ENCODE measurements at regions not wholly inside any gene's neighbourhood (a gene's known extent, or its start where the extent isn't known, plus 50 kb on each side); places are given as distances from the start of the nearest gene placed in this dataset.

DNA sequence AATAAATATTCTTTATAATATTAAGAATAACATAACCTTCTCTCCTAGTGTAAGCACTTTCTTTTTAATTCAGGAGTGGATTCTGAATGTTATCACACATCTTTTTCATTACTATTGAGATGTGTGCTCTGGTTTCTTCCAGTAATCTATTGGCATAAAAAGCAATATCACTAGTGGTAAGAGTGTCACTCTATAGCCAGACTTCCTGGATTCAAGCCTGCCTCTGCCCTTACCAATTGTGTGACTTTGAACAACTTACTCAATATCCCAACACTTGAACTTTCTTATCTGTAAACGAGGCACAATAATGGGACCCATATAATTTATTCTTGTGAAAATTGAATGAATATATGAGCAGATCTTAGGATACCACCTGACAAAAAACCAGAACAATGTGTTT is 71.0 kb downstream of the SEM1 start:
- Histone ChIP-seq H3K36me3 (ENCODE audit: insufficient read depth, low read length) (no peaks in the 10 kb centered on the region), H3K9ac (ENCODE audit: insufficient read length) (no peak overlapping the region), H3K4me3 (no peak overlapping the region), H3K9me3 (ENCODE audit: low read depth, low read length) (no peaks in the 10 kb centered on the region), H3K27ac (no peak overlapping the region)
- no peak for DNase-seq (ENCODE audit: low read depth, low spot score)
- TF ChIP-seq EZH2 (IDR thresholded peaks at IDR 0.05) (no peak), POLR2AphosphoS5 (IDR thresholded peaks at IDR 0.05; ENCODE audit: borderline replicate concordance, low read depth, low read length) (no peak), FOXP2 (optimal IDR thresholded peaks at IDR 0.05; ENCODE audit: control extremely low read depth, extremely low read length, insufficient read depth) (no peak)

DNA sequence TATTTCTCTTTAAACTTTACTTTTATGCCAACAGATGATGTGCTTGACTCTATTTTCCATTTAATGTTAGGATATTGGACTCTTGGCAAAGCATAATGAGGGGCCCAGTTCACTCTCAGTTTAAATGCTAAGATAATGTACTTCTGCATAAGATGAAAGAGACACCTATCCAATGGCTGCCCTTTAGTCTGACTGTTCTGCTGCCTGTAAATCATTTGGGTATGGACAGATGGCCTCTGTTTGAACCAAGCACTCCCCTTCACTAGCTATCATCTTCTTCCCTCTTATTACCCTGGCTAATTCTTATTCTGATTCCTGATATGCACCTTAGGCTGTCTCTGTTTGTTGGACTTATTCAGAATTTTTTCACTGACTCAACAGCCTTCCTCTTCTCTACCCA is 72.1 kb downstream of the SEM1 start:
- Histone ChIP-seq H3K27ac (no peak overlapping the region), H3K9me3 (ENCODE audit: low read depth, low read length) (no peaks in the 10 kb centered on the region), H3K9ac (ENCODE audit: insufficient read length) (no peak overlapping the region), H3K36me3 (ENCODE audit: insufficient read depth, low read length) (no peaks in the 10 kb centered on the region), H3K4me3 (no peak overlapping the region)
- no peak for DNase-seq (ENCODE audit: low read depth, low spot score)
- no peak for TF ChIP-seq POLR2AphosphoS5 (IDR thresholded peaks at IDR 0.05; ENCODE audit: borderline replicate concordance, low read depth, low read length)

DNA sequence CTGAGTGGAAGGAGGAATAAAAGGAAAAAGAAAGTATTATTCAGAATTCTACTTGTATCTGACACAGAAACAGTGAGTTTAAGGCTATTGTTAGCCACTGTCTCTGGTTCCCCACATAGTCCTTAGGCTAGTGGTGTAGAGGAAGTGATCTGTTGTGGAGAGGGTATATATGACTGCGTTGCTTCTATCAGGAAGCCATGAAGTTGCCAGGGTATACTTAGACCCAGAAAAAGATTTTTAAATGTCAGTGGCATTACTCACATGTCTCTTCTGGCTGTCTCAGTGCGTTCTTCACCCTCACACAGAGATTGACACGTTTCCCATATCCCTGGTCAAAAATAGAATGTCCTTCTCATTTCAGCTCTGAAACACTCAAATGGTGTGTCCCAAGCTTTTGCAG is 72.7 kb downstream of the SEM1 start:
- Histone ChIP-seq H3K9ac (ENCODE audit: insufficient read length) (no peak overlapping the region), H3K9me3 (ENCODE audit: low read depth, low read length) (no peaks in the 10 kb centered on the region), H3K27ac (no peak overlapping the region), H3K36me3 (ENCODE audit: insufficient read depth, low read length) (no peaks in the 10 kb centered on the region), H3K4me3 (no peak overlapping the region)
- TF ChIP-seq EZH2 (IDR thresholded peaks at IDR 0.05) = no peak
- DNase-seq (ENCODE audit: low read depth, low spot score) = no peak

DNA sequence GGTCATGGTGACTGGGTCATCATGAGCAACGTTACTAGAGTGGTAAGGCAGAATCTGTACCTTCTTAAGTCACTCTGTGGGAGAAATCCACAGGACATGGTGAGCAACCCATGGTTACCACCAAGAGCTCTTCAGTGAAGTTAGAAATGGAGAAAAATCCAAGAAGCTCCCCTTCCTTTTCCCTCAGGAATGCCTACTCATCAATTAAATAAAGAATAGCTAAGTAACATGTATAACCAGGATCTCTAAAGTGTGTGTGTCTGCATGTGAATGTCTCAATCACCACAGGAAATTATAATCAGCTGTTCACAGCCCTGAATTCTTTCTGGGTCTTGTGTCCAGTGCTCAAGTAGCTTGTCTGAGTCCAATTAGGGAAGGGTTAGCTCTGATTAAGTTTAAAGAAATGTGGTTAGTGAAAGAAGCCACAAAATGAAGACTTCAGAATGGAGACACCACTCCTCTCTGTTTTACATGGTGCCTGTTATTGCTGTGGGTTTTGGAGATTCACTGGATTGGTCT is 73.2 kb downstream of the SEM1 start:
- Histone ChIP-seq H3K27ac (no peak overlapping the region), H3K9me3 (ENCODE audit: low read depth, low read length) (no peaks in the 10 kb centered on the region), H3K9ac (ENCODE audit: insufficient read length) (no peak overlapping the region), H3K36me3 (ENCODE audit: insufficient read depth, low read length) (no peaks in the 10 kb centered on the region), H3K4me3 (no peak overlapping the region)
- no peak for DNase-seq (ENCODE audit: low read depth, low spot score)
- TF ChIP-seq POLR2AphosphoS5 (IDR thresholded peaks at IDR 0.05; ENCODE audit: borderline replicate concordance, low read depth, low read length) (no peak), EZH2 (IDR thresholded peaks at IDR 0.05) (no peak), FOXP2 (optimal IDR thresholded peaks at IDR 0.05; ENCODE audit: control extremely low read depth, extremely low read length, insufficient read depth) (no peak)

DNA sequence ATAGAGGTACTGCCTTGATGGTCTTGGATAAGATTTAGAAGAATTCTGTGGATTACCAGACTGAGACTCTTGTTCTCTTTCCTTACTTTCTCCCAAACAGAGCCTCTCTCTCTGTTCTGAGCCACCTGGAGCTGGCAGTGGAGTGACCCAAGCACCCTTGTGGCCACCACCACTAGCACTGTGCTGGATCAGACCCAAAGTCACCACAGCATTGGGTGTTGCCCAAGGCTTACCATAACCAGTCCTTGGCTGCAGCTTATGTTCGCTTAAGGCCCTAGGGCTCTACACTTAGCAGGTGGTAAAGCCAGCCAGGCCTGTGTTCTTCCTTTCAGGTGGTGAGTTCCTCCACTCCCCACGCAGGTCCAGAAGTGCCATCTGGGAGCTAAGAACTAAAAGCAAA is 79.8 kb downstream of the SEM1 start:
- Histone ChIP-seq H3K4me3 (no peak overlapping the region), H3K27ac (no peak overlapping the region), H3K36me3 (ENCODE audit: insufficient read depth, low read length) (no peaks in the 10 kb centered on the region), H3K9me3 (ENCODE audit: low read depth, low read length) (no peaks in the 10 kb centered on the region), H3K9ac (ENCODE audit: insufficient read length) (no peak overlapping the region)
- DNase-seq (ENCODE audit: low read depth, low spot score) = no peak
- TF ChIP-seq POLR2AphosphoS5 (IDR thresholded peaks at IDR 0.05; ENCODE audit: borderline replicate concordance, low read depth, low read length) = no peak
- TF ChIP-seq EZH2 (IDR thresholded peaks at IDR 0.05) = no peak
- TF ChIP-seq FOXP2 (optimal IDR thresholded peaks at IDR 0.05; ENCODE audit: control extremely low read depth, extremely low read length, insufficient read depth) = no peak

DNA sequence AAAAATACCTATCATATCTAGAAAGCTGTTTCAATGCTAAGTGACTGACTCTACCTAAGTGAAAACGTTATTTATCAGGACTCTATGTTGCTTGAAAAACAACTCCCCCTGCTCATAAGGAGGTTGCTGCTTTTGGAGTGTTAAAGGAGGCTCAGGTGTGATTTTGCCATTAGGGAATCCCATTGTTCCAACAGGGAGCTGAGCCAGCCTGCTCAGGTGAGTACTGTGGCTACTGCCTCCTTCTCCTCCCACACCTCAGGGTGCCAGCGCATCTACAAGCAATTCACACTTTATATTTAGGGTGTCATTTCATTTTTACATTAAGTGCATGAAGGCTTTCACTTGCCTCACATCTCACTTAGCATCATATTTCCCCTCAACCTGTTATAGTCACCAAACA is 84.7 kb downstream of the SEM1 start:
- Histone ChIP-seq H3K4me3 (no peak overlapping the region), H3K9ac (ENCODE audit: insufficient read length) (no peak overlapping the region), H3K9me3 (ENCODE audit: low read depth, low read length) (no peaks in the 10 kb centered on the region), H3K27ac (no peak overlapping the region), H3K36me3 (ENCODE audit: insufficient read depth, low read length) (no peaks in the 10 kb centered on the region)
- DNase-seq (ENCODE audit: low read depth, low spot score) = no peak
- TF ChIP-seq EZH2 (IDR thresholded peaks at IDR 0.05) (no peak), FOXP2 (optimal IDR thresholded peaks at IDR 0.05; ENCODE audit: control extremely low read depth, extremely low read length, insufficient read depth) (no peak), POLR2AphosphoS5 (IDR thresholded peaks at IDR 0.05; ENCODE audit: borderline replicate concordance, low read depth, low read length) (no peak)

DNA sequence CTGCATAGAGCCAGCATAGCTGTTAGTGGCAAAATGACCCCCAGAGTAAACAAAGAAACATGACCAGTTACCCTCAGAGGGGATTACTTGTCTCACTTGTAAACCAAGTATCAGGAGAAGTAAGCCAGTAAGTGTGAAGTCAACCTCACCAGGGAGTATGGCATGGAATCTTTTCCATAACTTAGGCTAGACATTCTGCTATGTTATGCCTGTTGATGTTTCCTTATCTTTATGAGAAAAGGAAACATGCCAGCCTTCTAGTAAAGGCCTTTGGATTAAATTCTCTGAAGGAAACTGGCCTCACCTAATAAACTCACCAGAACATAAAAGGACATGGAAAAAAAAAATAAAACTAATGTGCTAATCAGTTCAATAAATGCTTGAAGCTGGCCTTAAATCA is 87.7 kb downstream of the SEM1 start:
- H3K9ac ChIP-seq (ENCODE audit: insufficient read length) = no peak overlapping the region
- TF ChIP-seq EZH2 (IDR thresholded peaks at IDR 0.05) = no peak
- no peak for TF ChIP-seq FOXP2 (optimal IDR thresholded peaks at IDR 0.05; ENCODE audit: control extremely low read depth, extremely low read length, insufficient read depth)
- no peak for TF ChIP-seq POLR2AphosphoS5 (IDR thresholded peaks at IDR 0.05; ENCODE audit: borderline replicate concordance, low read depth, low read length)
- no peak overlapping the region for H3K27ac ChIP-seq
- DNase-seq (ENCODE audit: low read depth, low spot score) = no peak
- H3K9me3 ChIP-seq (ENCODE audit: low read depth, low read length) = no peaks in the 10 kb centered on the region
- no peak overlapping the region for H3K4me3 ChIP-seq
- no peaks in the 10 kb centered on the region for H3K36me3 ChIP-seq (ENCODE audit: insufficient read depth, low read length)

DNA sequence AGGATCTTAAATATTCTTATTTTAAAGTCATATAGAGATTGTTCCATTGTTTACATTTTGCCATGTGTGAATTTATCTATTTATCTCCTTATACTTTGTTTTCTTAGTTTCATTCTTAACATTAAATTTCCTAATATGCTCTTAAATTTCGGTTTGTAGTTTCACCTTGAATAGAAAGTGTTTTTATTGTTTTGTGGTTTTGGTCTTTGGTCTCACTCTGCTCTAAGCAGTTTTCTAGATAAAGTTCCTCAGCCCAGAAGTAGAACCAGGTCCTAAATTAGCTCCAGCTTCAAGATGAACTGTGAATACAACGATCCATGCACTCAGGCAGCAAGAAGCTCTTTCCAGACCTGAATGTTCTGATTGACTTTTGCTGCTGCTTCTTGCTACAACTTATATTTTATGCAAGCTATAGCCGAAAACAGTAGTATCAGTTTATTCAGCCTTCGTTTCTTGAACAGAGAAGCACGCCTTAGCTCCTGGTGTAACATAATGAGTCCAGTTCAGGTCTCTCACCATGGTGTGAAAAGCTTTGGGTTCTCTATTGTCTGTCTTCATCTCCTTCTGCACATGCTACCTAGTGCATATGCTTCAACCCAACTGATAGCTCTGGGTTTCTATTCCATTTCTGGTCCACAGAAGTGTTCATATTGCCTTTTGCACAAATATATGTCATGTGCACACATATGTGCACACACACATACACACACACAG is 95.3 kb downstream of the SEM1 start:
- H3K4me3 ChIP-seq = no peak overlapping the region
- H3K9me3 ChIP-seq (ENCODE audit: low read depth, low read length) = no peaks in the 10 kb centered on the region
- H3K36me3 ChIP-seq (ENCODE audit: insufficient read depth, low read length) = no peaks in the 10 kb centered on the region
- no peak for DNase-seq (ENCODE audit: low read depth, low spot score)
- no peak overlapping the region for H3K9ac ChIP-seq (ENCODE audit: insufficient read length)
- no peak for TF ChIP-seq EZH2 (IDR thresholded peaks at IDR 0.05)
- TF ChIP-seq FOXP2 (optimal IDR thresholded peaks at IDR 0.05; ENCODE audit: control extremely low read depth, extremely low read length, insufficient read depth) = no peak
- no peak overlapping the region for H3K27ac ChIP-seq

DNA sequence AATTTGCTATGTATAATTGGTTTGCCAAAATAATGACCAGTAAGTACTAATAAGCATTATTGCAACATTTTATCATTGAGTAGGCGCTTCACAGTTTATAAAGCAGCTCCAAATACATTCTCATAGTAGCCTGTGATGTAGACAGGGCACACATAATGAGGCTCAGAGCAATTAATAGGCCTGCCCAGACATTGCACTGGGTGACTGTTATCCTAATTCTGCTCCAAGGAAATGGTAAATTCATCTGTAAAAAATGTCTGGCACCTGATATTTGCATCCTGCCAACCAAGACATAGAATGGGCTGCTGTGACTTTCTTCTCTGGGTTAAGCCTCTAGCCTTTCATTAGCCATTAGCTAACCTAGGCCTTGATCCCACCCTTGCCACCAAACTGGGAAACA is 97.6 kb downstream of the SEM1 start:
- Histone ChIP-seq H3K4me3 (no peak overlapping the region), H3K9ac (ENCODE audit: insufficient read length) (no peak overlapping the region), H3K27ac (no peak overlapping the region), H3K9me3 (ENCODE audit: low read depth, low read length) (no peaks in the 10 kb centered on the region), H3K36me3 (ENCODE audit: insufficient read depth, low read length) (no peaks in the 10 kb centered on the region)
- DNase-seq (ENCODE audit: low read depth, low spot score) = no peak
- TF ChIP-seq EZH2 (IDR thresholded peaks at IDR 0.05) = no peak
- no peak for TF ChIP-seq POLR2AphosphoS5 (IDR thresholded peaks at IDR 0.05; ENCODE audit: borderline replicate concordance, low read depth, low read length)

All from SK-N-MC (cell line).